Dermis microvascular lymphatic vessel endothelial cell (primary cell): ENCODE measurements at regions not wholly inside any gene's neighbourhood (a gene's known extent, or its start where the extent isn't known, plus 50 kb on each side); places are given as distances from the start of the nearest gene placed in this dataset.

Experiments used
- DNase-seq, 2 donors: peaks; one replicate each; pipeline versions ENCODE4 v3.0.0 to v3.0.0-alpha.2; 2010; ENCODE audit warnings: low read depth in 2 of 2

DNA sequence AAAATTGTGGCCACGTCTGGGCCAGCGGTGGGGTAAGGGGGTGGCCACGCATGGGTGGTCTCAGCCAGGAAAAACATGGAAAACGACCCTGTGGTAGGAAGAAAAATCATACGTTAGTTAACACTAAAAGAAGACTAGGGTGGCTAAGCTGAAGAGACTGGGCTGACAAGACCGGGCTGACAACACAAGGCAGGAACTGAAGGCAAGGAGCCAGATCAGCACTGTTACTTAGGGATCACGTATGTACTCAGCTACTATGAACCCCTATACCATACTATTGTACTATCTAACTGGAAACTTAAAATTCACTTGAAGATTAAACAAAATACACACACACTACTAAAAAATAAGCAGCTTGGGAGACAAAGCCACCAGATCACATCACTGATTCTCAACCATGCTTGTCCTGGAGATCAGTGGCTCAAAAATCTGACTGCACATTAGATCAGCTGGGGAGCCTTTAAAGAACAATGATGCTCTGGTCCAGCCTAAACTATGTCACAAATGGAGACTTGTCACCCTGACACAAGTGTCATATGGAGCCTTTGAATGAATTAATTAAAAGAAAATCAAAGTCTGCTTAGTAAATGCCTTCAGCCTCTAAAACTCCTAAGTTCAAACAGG, 442.2 kb downstream of the SHQ1 start:
- no peak for DNase-seq

GRCh38 chr3:72401005-72401545, 447.2 kb downstream of the SHQ1 start:
- DNase-seq, result peak in 1 of 2 donors; percentile 12

GRCh38 chr3:72398781-72399180, 449.5 kb downstream of the SHQ1 start:
- no peak for DNase-seq

- DNase-seq, result no peak
Observed at GRCh38 chr3:72397586-72397985, 450.7 kb downstream of the SHQ1 start.

DNA sequence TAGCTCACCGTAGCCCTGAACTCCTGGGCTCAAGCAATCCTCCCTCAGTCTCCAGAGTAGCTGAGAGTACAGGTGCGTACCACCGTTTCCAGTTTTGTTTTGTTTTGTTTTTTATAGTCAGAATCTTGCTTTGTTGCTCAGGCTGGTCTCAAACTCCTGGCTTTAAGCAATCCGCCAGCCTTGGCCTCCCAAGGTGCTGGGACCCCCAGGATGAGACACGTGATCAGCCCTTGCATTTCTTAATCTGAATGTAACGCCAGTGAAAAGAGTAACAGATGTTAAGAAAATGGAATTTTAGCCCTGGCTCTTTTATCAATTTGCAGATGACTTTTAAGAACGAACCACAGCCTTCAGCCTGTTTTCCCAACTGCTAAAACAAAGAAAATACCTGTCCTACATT, 451.3 kb downstream of the SHQ1 start:
- no peak for DNase-seq

DNA sequence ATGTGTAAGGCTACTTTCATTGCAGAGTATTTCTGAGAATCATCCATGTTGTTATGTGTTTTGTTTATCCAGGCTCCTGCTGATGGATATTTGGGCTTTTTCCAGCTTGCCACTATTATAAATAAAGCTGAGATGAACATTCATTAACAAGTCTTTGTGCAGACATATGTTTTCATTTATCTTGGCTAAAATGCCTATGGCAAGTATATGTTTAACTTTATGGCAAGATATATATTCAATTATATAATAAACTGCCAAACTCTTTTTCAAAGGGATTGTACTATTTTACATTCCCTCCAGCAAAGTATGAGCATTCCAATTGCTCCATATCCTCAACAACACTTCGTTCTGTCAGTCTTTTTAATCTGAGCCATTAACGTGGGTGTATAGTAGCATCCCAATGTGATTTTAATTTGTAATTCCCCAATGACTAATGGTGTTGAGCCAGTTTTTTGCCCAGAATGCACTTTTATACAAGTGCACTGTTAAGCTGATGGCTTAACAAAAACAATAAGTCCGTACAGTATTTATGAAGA, 452.4 kb downstream of the SHQ1 start:
- DNase-seq, result no peak

DNA sequence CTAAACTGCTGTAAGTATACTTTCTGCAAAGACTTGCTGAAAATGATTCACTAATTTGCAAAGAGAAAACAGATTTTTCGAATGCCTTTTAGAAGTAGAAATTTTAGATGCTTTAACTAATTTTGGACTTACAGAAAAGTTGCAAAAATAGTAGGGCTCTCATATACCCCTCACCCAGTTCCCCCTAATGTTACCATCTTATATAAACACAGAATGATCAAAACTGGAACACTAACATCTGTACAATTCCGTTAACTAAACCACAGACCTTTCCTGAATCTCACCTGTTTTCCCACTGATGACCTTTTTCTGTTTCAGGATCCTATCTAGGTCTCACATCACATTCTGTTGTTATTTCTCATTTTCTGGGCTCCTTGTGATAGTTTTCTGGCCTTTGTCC, 454.8 kb downstream of the SHQ1 start:
- no peak for DNase-seq

DNA sequence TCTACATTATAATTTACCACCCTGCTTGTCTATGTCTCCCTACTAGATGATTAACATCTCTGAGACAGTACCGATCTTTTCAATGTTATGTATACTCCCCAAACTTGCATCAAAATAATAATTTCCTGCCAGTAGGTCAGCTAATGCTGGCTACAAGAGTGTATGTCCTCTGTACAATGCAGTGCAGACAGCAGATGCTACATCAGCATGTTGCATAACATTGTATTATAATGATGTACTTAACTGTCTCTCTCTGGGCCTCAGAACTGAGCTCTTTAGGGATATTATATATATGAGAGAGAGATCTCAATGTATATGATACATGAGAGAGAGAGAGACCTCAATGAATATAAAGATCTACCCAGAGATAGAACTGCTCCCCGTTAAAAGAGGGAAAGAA, 456.6 kb downstream of the SHQ1 start:
- DNase-seq, result no peak

DNA sequence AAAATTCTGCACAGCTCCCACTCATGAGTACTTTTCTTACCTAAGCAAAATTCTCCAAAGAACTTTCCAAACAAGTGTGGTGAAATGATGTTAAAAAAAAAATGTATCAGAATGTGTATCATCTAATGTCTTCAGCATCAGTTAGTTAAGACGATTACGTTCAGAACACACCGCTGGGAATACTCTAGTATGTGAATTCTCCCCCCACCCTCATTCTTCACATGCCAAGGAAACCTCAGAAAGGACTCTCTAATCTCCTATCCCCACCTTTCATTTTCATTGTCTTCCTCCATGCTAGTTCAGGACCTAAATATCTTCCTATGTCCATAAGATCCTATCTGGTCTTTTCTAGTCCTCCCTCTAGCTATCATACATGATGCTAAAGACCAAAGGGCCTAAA, 457.4 kb downstream of the SHQ1 start:
- no peak for DNase-seq

DNA sequence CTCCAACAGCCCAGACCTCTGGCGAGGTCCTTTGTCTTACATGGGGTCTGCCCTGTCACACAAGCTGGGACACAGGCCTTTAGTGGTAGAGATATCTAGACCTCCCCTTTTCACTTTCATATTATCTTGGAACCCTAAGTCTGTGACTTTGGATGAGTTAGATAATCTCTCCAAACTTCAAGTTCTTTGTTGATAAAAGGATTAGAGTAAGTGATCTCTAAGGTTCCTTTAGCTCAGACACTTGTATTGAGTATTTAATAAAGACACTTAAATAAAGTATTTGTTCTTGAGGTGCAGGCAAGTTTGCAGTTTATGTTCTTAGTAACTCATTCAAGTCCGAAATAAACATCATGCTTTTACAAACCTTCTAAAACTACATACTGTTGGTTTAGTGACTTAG, 459.6 kb downstream of the SHQ1 start:
- no peak for DNase-seq

- no peak for DNase-seq
Observed at GRCh38 chr3:72388117-72388516, 460.1 kb downstream of the SHQ1 start.

- DNase-seq, result no peak
Observed at GRCh38 chr3:72386327-72387000, 461.8 kb downstream of the SHQ1 start.

GRCh38 chr3:72385167-72385566, 463.1 kb downstream of the SHQ1 start:
- no peak for DNase-seq

DNA sequence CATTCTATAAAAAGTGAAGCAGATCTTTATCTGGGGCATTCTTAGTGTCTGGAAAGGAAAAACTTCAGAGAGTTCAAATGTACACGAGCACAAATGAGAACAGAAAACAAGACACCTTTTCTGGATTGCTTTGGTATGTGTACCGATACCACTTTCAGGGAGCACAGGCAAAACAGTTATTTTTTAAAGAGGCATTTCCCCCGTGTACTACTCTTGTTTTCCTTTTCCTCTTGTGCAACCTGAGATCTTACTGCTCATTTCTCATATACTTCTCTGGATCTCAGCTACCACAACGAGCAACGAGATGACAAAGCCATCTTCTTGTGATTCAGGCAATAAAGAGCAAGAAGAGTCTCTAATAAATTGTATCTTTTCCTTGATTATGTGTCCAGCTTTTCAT, 463.6 kb downstream of the SHQ1 start:
- no peak for DNase-seq

DNA sequence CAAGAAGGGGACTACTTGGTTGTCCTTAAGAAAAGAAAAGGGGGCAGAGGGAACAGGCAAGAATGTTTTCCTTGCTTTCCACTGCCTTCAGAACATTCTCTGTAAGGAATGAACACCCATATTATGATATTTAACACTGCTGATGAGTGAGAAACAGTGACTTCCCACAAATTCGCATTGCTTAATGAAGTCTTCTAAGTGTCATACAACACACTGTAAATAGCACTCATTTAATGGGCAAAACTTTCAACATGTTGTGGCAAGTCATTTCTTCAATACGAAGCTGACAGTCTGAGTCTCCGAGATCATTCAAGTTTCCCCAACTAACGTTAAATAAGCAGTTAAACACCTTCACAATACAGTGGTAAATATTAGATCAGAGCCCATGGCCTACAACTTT, 464.4 kb downstream of the SHQ1 start:
- no peak for DNase-seq

GRCh38 chr3:72383230-72383629, 465.0 kb downstream of the SHQ1 start:
- DNase-seq, result no peak

- DNase-seq, result no peak
Observed at GRCh38 chr3:72382460-72382859, 465.8 kb downstream of the SHQ1 start.

- no peak for DNase-seq
Observed at GRCh38 chr3:72381584-72381983, 466.7 kb downstream of the SHQ1 start.

DNA sequence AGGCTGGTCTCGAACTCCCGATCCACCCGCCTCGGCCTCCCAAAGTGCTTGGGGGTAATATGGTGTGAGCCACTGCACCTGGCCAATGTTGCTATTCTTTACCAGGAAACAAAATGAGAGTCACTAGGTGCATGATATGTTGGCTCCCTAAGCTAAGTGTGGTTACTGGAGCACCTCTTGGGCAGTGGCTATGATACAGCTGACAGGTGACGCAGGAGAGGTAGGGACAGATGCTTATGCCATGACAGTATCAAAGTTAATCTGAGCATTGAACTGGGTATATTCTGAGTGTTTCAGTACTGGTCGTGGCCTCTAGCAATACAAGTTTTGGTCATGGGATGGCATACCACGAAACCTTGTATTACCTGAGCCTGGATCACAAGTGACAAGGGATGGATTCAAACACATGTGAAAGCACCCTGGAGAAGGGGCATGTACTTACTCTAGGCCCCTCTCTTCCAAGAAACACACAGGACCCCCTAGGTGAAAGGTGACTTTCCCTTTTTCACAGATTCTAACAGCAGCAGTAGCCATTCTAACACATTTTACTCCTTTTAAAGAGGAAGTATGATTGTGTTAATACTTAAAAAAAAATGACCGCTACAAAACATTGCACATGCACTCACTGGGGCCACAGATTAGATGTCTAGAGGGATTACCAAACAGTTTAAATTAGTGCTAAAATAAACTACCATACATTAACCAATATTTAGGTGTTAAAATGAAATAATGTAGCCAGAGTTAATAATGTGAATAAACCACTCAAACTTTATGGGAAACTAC, 467.3 kb downstream of the SHQ1 start:
- no peak for DNase-seq

GRCh38 chr3:72380193-72380592, 468.1 kb downstream of the SHQ1 start:
- DNase-seq, result peak in 1 of 2 donors; percentile 43

- peak; percentile 11 to 50 for DNase-seq
Observed at GRCh38 chr3:72379500-72380187, 468.6 kb downstream of the SHQ1 start.

DNA sequence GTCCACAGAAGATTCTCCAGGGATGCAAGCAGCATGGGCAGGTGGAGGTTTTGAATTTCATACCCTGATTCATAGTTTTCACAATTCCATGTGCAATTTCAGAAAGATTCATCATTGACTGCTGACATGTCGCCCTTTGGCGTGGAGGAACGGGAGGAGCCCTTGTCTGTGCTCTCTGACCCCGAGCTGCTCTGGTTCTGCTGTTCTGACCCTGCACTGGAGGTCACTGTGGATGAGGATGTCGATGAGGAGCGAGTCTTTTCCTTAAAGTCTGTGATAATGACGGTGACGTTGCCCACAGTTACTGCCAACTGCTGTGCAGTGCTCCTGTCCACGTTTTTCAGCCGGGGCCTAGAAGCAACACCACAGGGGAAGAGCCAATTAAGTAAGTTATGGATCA, 470.0 kb downstream of the SHQ1 start:
- no peak for DNase-seq
